ENCODE measurements at regions not wholly inside any gene's neighbourhood (a gene's known extent, or its start where the extent isn't known, plus 50 kb on each side); places are given as distances from the start of the nearest gene placed in this dataset.

DNA sequence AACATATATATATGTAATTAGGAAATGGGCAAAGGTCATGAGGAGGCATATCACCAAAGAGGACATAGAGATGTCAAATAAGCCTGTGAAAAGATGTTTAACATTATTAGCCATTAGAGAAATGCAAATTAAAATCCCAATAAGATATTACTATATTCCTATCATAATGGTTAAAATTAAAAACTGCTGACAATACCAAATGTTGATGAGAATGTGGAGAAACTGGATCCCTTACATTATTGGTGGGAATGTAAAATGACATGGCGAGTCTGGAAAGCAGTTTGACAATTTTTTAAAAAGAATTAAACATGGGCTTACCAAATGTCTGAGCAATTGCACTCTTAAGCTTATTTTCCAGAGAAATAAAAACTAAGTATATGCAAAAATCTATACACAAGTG lies 1821.6 kb upstream of the C9orf72 start:
- H3K14ac ChIP-seq (ENCODE audit: insufficient read length): no peak overlapping the region
- TF ChIP-seq HDAC6 (IDR thresholded peaks at IDR 0.05; ENCODE audit: low read depth, low read length) (no peak), CTBP2 (IDR thresholded peaks at IDR 0.05; ENCODE audit: borderline replicate concordance, insufficient read depth, insufficient read length, low read length) (no peak), SIX5 (IDR thresholded peaks at IDR 0.05; ENCODE audit: low read depth, low read length) (no peak), BRCA1 (IDR thresholded peaks at IDR 0.05; ENCODE audit: low read depth, low read length) (no peak), RFX5 (IDR thresholded peaks at IDR 0.05; ENCODE audit: borderline replicate concordance, low read depth, low read length) (no peak), USF2 (IDR thresholded peaks at IDR 0.05; ENCODE audit: low read length) (no peak), SUZ12 (IDR thresholded peaks at IDR 0.05; ENCODE audit: low read length) (no peak), POLR2A (IDR thresholded peaks at IDR 0.05; ENCODE audit: control extremely low read depth in 1 of 2, low read depth in 2 of 2, low read length in 2 of 2) (no peak), YY1 (IDR thresholded peaks at IDR 0.05; ENCODE audit: low read depth, low read length) (no peak), SP2 (IDR thresholded peaks at IDR 0.05; ENCODE audit: low read length) (no peak), RAD21 (IDR thresholded peaks at IDR 0.05 in 1 of 2, conservative IDR thresholded peaks at IDR 0.05 in 1 of 2; ENCODE audit: low read depth in 2 of 2, low read length in 2 of 2) (no peak), TCF12 (IDR thresholded peaks at IDR 0.05; ENCODE audit: low read depth, low read length) (no peak), BACH1 (IDR thresholded peaks at IDR 0.05; ENCODE audit: low read length) (no peak), RNF2 (IDR thresholded peaks at IDR 0.05; ENCODE audit: borderline replicate concordance, low read depth, low read length, missing control alignments, poor library complexity, severe bottlenecking) (no peak), CHD2 (IDR thresholded peaks at IDR 0.05; ENCODE audit: low read length) (no peak)

More for the DNA sequence above, 1821.6 kb upstream of the C9orf72 start:
- Histone ChIP-seq H2BK12ac (ENCODE audit: low read depth, low read length) (no peak overlapping the region), H2BK20ac (ENCODE audit: low read length) (no peak overlapping the region), H2BK15ac (ENCODE audit: low read length) (no peak overlapping the region), H3K9me3 (ENCODE audit: insufficient read depth in 2 of 2, low read depth in 1 of 2, low read length in 1 of 2) (no peaks in the 10 kb centered on the region), H3K27me3 (replicated peaks in 1 of 4; ENCODE audit: control insufficient read depth in 3 of 4, extremely low read depth in 1 of 4, insufficient read depth in 3 of 4, low read length in 3 of 4) (no peaks in the 10 kb centered on the region), H3K56ac (replicated peaks; ENCODE audit: insufficient read length, low read depth, low read length) (no peak overlapping the region), H3K36me3 (ENCODE audit: control insufficient read depth in 2 of 4, insufficient read depth in 4 of 4, low read length in 3 of 4) (no peaks in the 10 kb centered on the region), H4K91ac (replicated peaks; ENCODE audit: insufficient read length, low read length) (no peak overlapping the region), H2AK5ac (ENCODE audit: low read depth, low read length) (no peak overlapping the region), H2BK5ac (ENCODE audit: low read depth, low read length) (no peak overlapping the region), H3K4me2 (ENCODE audit: insufficient read depth in 1 of 2, low read depth in 2 of 2, low read length in 2 of 2) (no peak overlapping the region), H2AFZ (ENCODE audit: low read length) (no peak overlapping the region), H2BK120ac (replicated peaks; ENCODE audit: low read depth, low read length) (no peak overlapping the region), H3K4me1 (replicated peaks in 1 of 4; ENCODE audit: control insufficient read depth in 3 of 4, insufficient read depth in 4 of 4, low read length in 3 of 4) (peaks cover 0 to 4% (median 0%) of the 10 kb centered on the region in 4 experiments; a peak in 1 of 7 replicates), H3K79me2 (ENCODE audit: control insufficient read depth in 1 of 2, insufficient read depth in 2 of 2, low read length in 2 of 2) (no peaks in the 10 kb centered on the region), H3K79me1 (ENCODE audit: low read depth, low read length) (no peaks in the 10 kb centered on the region), H3K23ac (ENCODE audit: insufficient read length) (no peak overlapping the region), H3K23me2 (ENCODE audit: low read depth, low read length) (no peaks in the 10 kb centered on the region), H4K8ac (ENCODE audit: extremely low read depth, insufficient read depth, low read length) (no peak overlapping the region), H3K18ac (ENCODE audit: extremely low read depth, low read length) (no peak overlapping the region), H3K9ac (replicated peaks in 1 of 4; ENCODE audit: extremely low read depth in 1 of 4, low read depth in 3 of 4, low read length in 3 of 4) (no peak overlapping the region), H4K5ac (ENCODE audit: insufficient read length, low read depth, low read length) (no peak overlapping the region), H4K20me1 (replicated peaks in 1 of 2; ENCODE audit: control insufficient read depth in 1 of 2, insufficient read depth in 2 of 2, low read length in 2 of 2) (no peaks in the 10 kb centered on the region), H3K4me3 (ENCODE audit: extremely low read depth in 1 of 4, insufficient read depth in 2 of 4, low read depth in 3 of 4, low read length in 4 of 4) (no peak overlapping the region), H3K27ac (ENCODE audit: low read depth, low read length) (no peak overlapping the region), H3K4ac (replicated peaks; ENCODE audit: insufficient read length, low read depth, low read length) (no peak overlapping the region)
- FAIRE-seq (no peak), DNase-seq (ENCODE audit: low read depth in 1 of 2, low spot score in 2 of 2) (no peak)
- 96% methylated on average over 1 of the region's 1 CpG; no CpG with 5 or more reads in 1 of the 2 experiments for WGBS, 2 experiments (ENCODE audit: extremely low coverage in 1 of 2, insufficient coverage in 1 of 2, insufficient read length in 1 of 2, insufficient replicate concordance in 2 of 2, low coverage in 1 of 2, low lambda C conversion rate in 2 of 2, missing lambda C conversion rate in 1 of 2)
- CTCF ChIA-PET (ENCODE audit: partially characterized antibody): no interaction called here
- POLR2A ChIA-PET (ENCODE audit: partially characterized antibody): no interaction called here
